ENCODE measurements at regions not wholly inside any gene's neighbourhood (a gene's known extent, or its start where the extent isn't known, plus 50 kb on each side); places are given as distances from the start of the nearest gene placed in this dataset.

DNA sequence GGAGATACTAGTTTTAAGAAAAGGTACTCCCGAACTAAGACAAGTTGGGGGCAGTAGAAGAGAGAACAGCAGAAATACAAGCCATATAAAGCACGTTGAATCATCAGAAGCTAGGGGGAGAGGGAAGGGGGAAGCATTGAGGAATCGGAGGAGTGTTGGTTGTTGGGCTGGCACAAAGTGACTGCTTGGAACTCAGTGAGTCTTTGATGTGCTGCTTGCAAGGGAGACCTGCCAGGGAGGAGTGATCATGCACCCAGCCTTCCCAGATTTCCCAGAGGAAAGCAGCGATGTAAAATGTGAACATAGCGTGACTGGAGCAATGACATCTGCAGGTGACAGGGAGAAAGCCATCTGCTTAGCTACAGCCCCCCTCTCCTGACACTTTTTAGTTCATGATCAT, 192.4 kb upstream of the IL12A start:
- DNase-seq (no peak), ATAC-seq (peak; percentile 13)
- intact Hi-C loops (cut with micrococcal nuclease) = no loop called here

DNA sequence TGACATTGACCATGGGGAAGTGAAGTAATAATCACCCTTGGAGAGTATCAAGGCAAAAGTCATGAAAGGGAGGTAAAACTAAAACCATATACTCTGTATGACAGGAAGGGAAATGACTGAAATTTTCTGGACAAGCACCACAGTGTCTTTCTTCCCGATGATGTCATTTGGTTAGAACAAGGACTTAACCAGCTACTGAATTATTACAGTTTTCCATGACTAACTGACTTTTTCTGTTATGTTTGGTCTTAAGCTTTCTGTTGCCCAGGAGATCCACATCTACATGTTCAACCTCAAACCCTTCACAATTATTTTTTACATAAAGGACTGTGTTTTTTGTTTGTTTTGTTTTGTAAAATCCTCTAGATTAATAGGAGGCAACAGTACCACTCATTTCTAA, 191.9 kb upstream of the IL12A start:
- intact Hi-C loops (cut with micrococcal nuclease) = no loop called here
- DNase-seq (no peak), ATAC-seq (peak; percentile 32)

DNA sequence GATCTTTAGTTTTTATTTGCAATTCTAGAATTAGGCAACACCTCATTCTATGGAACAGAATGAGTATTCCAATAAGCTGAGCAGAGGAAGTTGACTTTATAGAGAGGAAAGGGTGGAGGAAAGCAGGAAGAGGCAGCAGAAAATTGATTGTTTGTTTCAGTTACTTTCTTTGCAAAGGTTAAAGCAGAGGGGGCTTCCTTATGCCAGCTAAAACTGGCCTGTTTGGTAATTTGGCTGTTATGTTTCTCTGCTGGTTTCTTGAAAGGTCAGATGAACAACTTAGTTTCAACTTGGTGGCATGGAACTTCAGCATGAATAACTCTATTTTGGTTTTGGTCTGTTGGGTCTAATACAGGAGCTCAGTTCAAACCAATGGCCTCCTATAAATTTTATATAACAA, 190.9 kb upstream of the IL12A start:
- intact Hi-C loops (cut with micrococcal nuclease) = no loop called here
- DNase-seq (no peak), ATAC-seq (no peak)

DNA sequence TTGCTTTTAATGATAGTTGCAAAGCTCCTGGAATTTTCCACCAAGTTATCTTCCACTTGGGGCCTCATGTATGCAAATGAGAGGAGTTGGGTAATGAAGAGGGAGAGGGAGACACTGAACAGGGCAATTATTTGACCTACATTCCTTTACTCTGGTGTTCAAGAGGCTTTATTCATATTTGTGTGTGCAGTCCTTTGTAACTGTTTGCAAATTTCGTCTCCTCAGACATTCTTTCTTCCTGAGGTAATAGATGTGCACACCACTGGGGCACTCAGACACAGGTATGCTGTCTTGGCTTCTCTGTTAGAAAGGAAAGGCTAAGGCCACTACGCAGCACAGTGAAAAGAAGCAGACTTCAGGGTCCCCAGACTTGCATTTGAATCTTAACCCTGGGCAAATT, 189.7 kb upstream of the IL12A start:
- intact Hi-C loops (cut with micrococcal nuclease) = no loop called here

DNA sequence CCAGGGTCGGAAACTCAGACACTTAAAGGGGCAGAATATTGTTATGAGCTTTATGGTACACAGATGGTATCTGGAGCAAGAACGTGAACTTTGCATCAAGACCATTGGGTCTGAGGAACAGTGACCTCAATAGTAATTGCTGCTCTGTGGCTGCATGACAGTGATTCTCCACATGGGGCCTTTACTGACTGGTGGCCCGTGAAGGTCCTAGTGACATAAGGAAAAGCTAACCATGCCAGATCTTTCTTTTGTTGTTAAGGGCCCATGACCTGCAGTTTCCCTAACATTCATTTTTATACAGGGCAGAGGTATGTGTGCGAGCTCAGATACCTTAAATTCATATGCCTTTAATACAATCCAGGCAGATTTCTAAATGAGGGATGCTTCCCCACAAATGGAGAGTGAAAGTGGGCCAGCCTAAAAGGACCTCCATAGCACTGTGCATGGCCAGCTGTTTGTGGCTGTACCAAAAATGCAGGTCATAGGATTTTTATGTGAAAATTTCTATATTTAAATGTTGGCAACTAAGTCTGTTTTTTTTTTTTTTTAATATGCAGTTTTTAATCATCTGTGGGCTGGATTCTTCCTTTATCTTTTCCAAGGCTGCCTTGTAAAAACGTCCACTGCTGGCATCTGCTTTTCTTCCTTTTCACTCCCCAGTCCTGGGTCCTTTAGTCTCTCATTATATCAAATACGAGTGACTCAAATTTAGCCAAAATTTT, 188.0 kb upstream of the IL12A start:
- ATAC-seq = no peak
- intact Hi-C loops (cut with micrococcal nuclease) = loop anchor here (5.0 kb wide), 1 partner anchor 33 kb away; no protein-coding TSS in a partner anchor

More for the DNA sequence above, 189.7 kb upstream of the IL12A start:
- DNase-seq = no peak
- ATAC-seq = peak; percentile 20

DNA sequence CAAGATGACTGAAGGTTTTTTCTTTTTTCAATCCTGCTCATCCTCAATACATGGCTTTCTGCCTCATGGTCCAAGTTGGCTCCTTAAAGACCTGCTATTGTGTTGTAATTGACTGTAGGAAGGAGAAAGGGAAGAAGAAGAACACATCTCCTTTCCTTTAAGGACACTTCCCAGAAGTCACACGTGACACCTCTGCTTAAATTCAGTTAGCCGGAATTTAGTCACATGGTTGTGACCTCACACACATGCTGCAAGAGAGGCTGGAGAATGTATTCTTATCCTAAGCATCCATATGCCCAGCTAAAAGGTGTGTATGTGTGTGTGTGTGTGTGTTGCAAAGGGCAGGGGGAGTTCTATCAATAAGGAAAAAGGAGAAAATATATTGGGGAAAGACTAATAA, 185.8 kb upstream of the IL12A start:
- no peak for ATAC-seq
- intact Hi-C loops (cut with micrococcal nuclease) = loop anchor here (5.0 kb wide), 1 partner anchor 36 kb away; no protein-coding TSS in a partner anchor
- DNase-seq = no peak

More for the DNA sequence above, 188.0 kb upstream of the IL12A start:
- DNase-seq = no peak

DNA sequence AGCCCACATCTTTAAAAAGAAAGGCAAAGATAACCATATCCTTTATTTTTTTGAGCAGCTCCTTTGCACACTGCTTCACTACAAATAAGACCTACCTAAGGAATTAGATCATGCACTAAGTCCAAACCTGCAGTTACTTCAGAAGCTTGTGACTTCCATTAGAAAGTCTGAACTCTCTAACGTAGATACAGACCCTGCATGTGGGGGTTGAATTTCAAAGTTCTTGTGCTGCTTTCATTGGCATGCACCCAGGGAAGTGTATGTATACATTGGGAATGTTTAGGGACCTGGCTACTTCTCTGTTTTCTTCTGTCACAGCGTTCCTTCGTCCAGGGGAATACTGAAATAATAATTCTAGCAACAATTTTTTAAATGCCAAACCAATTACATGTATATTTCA, 185.2 kb upstream of the IL12A start:
- no peak for DNase-seq
- no peak for ATAC-seq
- intact Hi-C loops (cut with micrococcal nuclease) = loop anchor here (5.0 kb wide), 1 partner anchor 36 kb away; no protein-coding TSS in a partner anchor

DNA sequence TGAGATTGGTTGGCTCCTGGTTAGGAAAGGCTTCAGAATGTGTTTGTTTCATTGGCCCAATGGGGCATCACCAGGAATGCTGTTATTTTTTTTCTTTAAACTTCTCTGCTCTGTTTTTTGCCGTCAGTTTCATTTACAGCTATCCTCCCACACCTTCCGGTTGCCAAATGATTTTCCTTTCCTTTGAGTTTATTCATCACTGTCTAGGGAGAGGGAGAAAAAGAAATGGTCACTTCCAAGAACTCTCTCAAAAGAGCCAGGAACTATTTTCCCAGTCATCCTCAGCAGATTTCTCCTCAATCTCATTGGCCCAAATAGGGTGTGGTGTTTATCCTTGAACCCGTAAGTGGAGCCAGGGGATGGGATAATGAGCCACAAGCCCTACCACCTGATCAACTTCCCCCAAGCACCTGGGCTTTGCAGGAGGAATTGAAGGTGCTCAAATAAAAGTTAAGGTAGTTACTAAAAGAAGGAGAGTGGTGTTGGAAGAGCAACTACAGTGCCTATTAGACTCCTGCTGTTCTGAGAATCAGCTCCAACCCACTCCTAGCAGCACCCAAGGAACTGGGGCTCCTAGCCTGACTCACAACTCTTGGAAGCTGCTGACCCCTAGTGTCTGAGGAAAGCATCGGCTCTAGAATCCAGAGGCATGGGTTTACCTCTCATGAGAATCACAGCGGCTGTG, 183.8 kb upstream of the IL12A start:
- ATAC-seq = peak; percentile 92
- peak; percentile 54 for DNase-seq
- intact Hi-C loops (cut with micrococcal nuclease) = loop anchor here (5.0 kb wide), 3 partner anchors 38 to 538 kb away; no protein-coding TSS in a partner anchor

DNA sequence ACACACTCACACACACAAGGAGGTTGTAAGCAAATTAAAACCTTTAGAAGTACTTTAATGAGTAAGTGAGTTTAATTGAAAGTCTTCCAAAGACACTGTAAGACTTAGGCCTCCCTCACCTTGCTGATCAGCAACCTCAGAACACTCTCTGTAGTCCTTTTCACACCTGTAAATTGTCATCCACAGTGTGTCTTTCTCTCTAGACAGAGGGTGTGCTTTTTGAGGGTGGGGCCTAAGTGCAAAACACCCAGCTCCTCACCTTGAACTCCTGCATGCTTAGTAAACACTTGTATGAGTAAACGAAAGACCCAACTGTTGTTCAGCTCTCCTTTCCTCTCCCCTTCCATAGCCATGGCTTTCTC, 183.2 kb upstream of the IL12A start:
- DNase-seq (no peak), ATAC-seq (no peak)
- intact Hi-C loops (cut with micrococcal nuclease) = loop anchor here (5.0 kb wide), 2 partner anchors 188 to 538 kb away; no protein-coding TSS in a partner anchor

DNA sequence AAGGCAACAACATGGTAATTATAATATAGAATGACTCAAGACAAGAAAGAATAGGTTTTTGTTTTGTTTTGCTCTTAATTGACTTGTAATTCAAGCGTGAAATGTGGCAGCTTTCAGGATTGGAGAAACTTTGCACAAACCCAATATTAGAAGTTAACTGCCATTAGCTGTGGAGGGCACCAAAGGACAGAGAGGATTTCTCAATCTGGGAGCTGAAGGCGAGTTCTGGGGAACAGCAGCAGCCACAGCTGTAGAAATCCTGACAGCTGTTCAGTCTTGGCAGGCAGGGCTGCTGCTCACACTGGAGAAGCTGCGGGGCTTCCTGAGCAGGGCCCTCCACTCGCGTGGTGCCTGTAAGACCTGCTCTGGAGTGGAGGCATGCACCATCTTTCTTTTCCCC, 182.2 kb upstream of the IL12A start:
- DNase-seq = peak; percentile 75
- ATAC-seq = peak; percentile 82
- intact Hi-C loops (cut with micrococcal nuclease) = loop anchor here (5.0 kb wide), 2 partner anchors 189 to 539 kb away; no protein-coding TSS in a partner anchor

DNA sequence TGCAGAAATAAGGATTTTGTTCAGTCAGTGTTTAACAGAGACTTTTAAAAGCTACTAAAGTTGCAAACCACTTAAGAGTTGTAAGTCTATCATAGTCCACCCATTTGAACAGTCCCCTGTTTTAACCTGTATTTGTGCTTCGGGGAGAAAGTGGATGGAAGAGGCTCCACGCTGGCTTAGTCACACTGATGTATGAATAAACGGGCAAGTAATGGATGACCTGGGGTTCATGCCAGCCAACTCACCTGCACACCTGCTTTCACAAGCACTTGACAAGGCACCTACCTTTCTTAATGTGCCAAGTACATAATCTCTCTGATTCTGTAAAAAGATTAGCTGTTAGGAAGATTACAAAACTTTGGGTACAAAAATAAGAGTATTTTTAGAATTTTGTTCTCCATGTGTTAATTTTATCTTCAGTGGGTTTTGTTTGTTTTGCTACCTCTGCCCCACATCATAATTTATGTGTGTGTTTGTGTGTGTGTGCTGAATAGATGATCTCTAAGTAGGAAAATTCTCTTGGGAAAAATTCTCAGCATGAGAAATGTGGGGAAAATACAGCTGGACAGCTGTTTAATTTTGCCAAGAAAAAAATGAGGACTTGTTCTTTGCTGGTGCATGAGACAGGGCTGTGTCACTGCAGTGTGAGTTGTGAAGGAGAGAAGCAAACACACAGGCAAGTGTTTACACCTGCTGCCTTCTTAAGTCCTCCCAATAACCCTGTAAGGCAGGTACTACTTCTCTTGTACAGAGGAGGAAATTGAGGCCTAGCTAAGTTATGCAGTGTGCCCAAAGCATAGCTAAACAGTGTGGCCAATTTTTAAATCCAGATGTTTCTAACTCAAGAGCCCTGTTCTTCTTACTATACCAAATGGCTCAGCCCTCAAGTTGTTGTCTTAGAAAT, 181.2 kb upstream of the IL12A start:
- ATAC-seq (peak; percentile 38), DNase-seq (no peak)
- intact Hi-C loops (cut with micrococcal nuclease) = loop anchor here (5.0 kb wide), 2 partner anchors 190 to 540 kb away; no protein-coding TSS in a partner anchor

DNA sequence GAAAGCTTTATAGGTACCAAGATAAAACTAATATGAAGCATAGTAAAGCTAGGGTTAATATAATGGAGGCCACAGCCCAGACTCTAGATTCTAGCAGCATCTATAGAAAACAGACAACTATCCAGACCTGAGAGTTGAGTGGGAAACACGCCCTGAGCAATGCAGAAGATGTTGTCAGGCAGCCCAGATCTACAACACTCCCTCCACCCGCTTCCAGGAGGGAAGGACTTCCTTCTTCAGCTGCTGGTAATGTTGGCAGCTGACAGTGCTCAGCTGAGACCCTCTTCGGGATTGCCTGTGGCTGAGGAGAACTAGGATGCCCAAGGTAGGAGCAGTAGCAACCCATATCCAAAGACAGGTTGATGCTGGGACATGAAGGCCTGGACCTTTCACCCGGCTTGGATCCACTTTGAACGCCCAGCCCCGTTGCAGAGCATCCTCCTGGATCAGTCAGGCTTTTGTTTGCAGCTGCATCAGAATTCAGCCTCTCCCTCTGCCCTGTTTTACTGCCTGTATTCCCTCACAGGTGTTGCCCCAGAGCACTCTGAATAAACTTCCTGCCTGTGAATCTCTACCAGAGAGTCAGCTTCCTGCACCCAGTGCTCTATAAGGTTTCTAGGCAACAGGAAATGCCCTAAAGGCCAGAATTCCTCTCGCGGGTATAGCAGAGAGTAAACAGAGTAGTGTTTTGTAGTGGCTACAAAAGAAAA, 174.7 kb upstream of the IL12A start:
- intact Hi-C loops (cut with micrococcal nuclease) = no loop called here
- no peak for ATAC-seq
- DNase-seq = no peak

DNA sequence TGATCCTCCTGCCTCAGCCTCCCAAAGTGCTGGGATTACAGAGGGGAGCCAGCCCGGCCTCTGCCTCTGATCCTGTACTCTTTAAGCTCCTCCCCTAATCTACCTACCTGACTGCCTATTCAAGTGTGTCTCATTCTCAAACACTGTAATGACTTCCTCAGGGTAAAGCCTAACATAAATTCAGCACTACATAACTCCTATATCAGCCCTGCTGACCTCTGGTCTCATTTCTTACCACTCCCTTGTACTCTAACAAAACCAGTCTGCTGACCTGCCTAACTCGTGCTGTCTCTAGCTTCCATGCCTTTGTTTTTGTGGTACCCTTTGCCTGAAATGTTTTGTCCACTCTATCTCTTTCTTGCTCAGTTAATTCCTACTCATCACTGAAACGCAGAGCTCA, 172.1 kb upstream of the IL12A start:
- intact Hi-C loops (cut with micrococcal nuclease) = no loop called here

DNA sequence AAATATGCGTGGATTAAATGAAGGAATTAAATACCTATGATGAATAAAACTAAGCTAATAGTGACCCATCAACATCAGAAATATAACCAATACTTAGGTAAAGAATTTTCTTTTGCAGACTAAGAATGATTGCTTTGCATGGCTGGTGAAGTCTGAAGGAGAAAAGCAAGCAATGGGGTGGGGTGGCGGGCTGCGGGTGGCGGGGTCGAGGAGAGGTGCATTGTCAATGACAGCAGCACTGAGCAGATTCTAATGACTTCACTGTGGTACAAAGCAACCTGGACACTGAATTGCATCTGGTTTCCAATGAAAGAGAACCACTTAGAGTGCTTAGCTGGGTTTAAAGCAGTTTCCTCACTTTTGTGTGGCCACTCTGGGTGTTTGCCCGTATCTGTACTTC, 171.5 kb upstream of the IL12A start:
- intact Hi-C loops (cut with micrococcal nuclease) = no loop called here
- DNase-seq (no peak), ATAC-seq (no peak)

More for the DNA sequence above, 172.1 kb upstream of the IL12A start:
- no peak for ATAC-seq
- no peak for DNase-seq

DNA sequence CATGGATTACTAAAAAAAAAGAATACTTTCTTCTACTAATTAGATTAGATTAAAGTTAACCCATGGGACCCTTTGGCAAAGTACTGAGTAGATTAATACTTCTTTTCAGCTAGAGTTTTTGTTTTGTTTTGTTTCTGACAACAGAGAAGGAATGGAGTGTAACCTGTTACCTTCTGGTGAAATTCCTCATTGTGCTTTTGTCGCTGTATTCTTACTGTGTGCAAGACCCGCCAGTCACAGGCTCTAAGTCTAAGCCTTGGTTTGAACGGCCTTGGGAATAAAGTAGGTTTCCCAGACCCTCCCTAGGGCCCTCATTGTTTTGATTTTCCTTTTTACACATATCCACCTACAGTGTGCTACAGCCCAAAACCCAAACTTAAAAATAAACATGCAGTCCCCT, 171.1 kb upstream of the IL12A start:
- intact Hi-C loops (cut with micrococcal nuclease) = no loop called here
- DNase-seq (no peak), ATAC-seq (no peak)

DNA sequence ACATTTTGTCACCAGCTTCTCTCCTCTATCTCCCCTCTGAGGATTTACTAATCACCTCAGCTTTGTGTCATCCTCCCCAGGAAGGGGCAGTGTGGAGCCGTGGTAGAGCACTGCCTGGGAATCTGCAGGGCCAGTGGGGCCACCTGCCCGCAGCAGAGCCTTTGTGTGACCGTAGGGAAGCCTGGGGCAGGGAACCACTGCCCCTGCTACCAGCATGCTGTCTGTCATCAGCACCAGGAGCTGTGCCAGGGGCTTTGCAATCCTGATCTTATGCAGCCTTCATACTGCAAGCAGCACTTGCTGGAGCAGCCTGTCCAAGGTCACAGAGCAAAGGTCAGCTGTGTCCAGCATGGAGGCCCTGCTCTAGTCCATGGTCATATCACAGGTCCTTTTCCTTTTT, 170.2 kb upstream of the IL12A start:
- ATAC-seq (peak; percentile 88), DNase-seq (peak; percentile 74)
- intact Hi-C loops (cut with micrococcal nuclease) = no loop called here

DNA sequence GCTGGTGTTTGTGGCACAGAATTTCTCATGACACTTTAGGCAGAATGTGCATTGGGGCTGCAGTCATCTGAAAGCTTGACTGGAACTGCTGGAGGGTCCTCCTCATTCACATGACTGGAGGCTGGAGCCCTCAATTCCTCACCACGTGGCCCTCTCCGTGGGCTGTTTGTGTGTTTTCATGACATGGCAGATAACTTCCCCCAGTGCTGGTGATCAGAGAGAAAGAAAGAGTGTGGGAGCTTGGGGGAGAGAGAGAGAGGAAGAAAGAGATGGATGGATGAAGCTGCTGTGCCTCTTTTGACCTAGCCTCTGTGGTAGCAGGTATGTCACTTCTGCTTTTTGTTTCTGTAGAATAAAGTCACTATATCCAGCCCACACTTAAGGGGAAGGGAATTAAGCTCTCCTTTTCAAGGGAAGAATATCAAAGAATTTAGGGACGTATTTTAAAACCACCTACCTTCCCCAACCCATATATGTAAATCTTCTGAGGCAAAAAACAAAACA, 169.6 kb upstream of the IL12A start:
- intact Hi-C loops (cut with micrococcal nuclease) = no loop called here
- no peak for ATAC-seq
- no peak for DNase-seq

DNA sequence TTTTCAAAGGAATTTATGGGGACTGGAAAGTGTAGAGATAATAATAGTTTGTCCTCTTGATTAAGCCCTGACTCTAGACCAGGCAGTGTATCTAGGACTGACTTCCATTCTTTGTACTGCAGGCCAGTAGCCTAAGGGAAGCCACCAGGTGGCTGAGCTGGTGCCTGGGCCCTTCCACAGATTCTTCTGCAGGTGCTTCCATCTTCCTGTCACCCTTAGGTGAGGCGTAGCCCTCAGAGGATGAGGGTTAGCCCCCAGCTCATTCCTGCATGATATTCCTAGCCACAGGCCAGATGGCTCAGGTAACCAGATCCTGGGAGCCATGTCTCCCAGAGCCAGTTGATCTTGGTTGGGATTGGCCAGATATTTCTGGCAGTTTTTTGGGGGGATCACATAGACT, 169.0 kb upstream of the IL12A start:
- no peak for DNase-seq
- intact Hi-C loops (cut with micrococcal nuclease) = no loop called here
- ATAC-seq = no peak

DNA sequence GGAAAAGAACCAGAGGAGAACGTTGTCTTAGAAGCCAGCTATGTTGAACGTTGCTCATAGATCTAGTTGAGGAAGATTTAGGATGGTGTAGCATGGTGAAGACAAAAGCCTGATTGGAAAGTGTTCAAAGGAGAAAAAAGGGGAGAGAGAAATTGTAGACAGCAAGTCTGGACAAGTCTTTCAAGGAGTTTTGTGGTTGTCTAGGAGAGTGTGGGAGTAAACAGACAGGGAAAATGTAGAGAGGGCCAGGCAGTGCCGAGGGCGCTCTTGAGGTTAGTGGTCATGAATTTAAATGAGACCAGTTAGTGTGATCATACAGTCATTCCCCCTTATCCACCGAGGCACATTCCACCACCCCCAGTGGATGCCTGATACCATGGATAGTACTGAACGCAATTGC, 167.5 kb upstream of the IL12A start:
- intact Hi-C loops (cut with micrococcal nuclease) = no loop called here
- no peak for DNase-seq
- no peak for ATAC-seq

All from left ventricle myocardium superior (tissue), 1 donor.